K562 (cell line): ENCODE measurements at regions not wholly inside any gene's neighbourhood (a gene's known extent, or its start where the extent isn't known, plus 50 kb on each side); places are given as distances from the start of the nearest gene placed in this dataset.

Experiments used
- ATAC-seq: fragments of 200-7000 bp; cut with Tn5 transposase; 3 replicates; pipeline ENCODE4 v1.9.1; 2020; ENCODE audit warnings: moderate library complexity
- BruUV-seq: library from RNA; stranded (reverse); fragments of 400-500 nt; replicated peaks from 2 replicates; lab custom pipeline; 2021; lab: Mats Ljungman, UMichigan
- CTCF ChIA-PET: fragments of 300-600 bp; formaldehyde crosslinking; extraction: SDS; loops from one replicate; lab custom pipeline; 2021; ENCODE audit warnings: low intra/inter-chr PET ratio; lab: Yijun Ruan, JAX
- POLR2A ChIA-PET: fragments of 300-600, 350-650 bp; sonication (Branson Sonifier 250); formaldehyde crosslinking; extraction: SDS; loops from one replicate; lab custom pipeline; 2021; ENCODE audit warnings: antibody characterized with exemption, inconsistent platforms; lab: Yijun Ruan, JAX
- DNase-seq, 4 experiments: peaks; one replicate each; pipeline versions ENCODE4 v3.0.0 to v3.0.0-alpha.2; 2011 to 2018; ENCODE audit warnings: low spot score in 3 of 4, mixed read lengths in 3 of 4; ENCODE audit errors: extremely low read depth in 1 of 4
- FAIRE-seq: peaks from 2 replicates; lab custom pipeline; 2011; peaks lifted over from hg19 to GRCh38; lab: Jason Lieb, UNC
- H2AFZ ChIP-seq: 2 replicates; pipeline ENCODE4 v1.6.0; 2011; ENCODE audit warnings: low read depth, low read length, control low read depth, inconsistent platforms
- H3K27ac ChIP-seq: fragments of 200-600 bp; 3 replicates; pipeline ENCODE4 v1.8.0; 2011; ENCODE audit warnings: low read depth, mild to moderate bottlenecking, control low read depth, inconsistent platforms, low read length, moderate library complexity, mixed read lengths; ENCODE audit errors: extremely low read depth
- H3K27me3 ChIP-seq, 2 experiments: fragments of 300-600 bp in 1 of 2; 2 replicates in 1 of 2; 3 replicates in 1 of 2; pipeline versions ENCODE4 v1.6.0 to v1.8.0; 2011; ENCODE audit warnings: inconsistent platforms in 2 of 2, low read length in 2 of 2, mild to moderate bottlenecking in 1 of 2, mixed read lengths in 1 of 2, moderate library complexity in 1 of 2; ENCODE audit not compliant: control insufficient read depth in 2 of 2, insufficient read depth in 2 of 2
- H3K36me3 ChIP-seq: fragments of 300-600 bp; 3 replicates; pipeline ENCODE4 v1.8.0; 2011; ENCODE audit warnings: mild to moderate bottlenecking, low read length, inconsistent platforms; ENCODE audit not compliant: control insufficient read depth, insufficient read depth
- H3K4me1 ChIP-seq, 2 experiments: fragments of 200-600 bp in 1 of 2; replicated peaks in 1 of 2; 2 replicates in 1 of 2; 3 replicates in 1 of 2; pipeline versions ENCODE4 v1.5.1 to v1.8.0; 2011; ENCODE audit warnings: inconsistent platforms in 2 of 2, low read length in 2 of 2, mild to moderate bottlenecking in 1 of 2, mixed read lengths in 1 of 2, moderate library complexity in 1 of 2; ENCODE audit not compliant: control insufficient read depth in 2 of 2, insufficient read depth in 2 of 2
- H3K4me2 ChIP-seq: 2 replicates; pipeline ENCODE4 v1.6.1; 2011; ENCODE audit warnings: low read length, control low read depth, inconsistent platforms, mixed read lengths; ENCODE audit not compliant: insufficient read depth
- H3K4me3 ChIP-seq: fragments of 200-600 bp; sonication (generic), shearing (Covaris generic); 2 replicates; pipeline ENCODE4 v1.5.1; 2016; ENCODE audit warnings: control low read depth, inconsistent platforms
- H3K79me2 ChIP-seq: fragments of 200-600 bp; 3 replicates; pipeline ENCODE4 v1.8.0; 2011; ENCODE audit warnings: low read length, inconsistent platforms; ENCODE audit not compliant: control insufficient read depth, insufficient read depth
- H3K9ac ChIP-seq, 2 experiments: 2 replicates each; pipeline versions ENCODE4 v1.6.0 to v1.6.1; 2011; ENCODE audit warnings: low read depth in 2 of 2, low read length in 2 of 2, control low read depth in 1 of 2, inconsistent platforms in 1 of 2, mild to moderate bottlenecking in 1 of 2, mixed read lengths in 1 of 2; ENCODE audit not compliant: insufficient read depth in 1 of 2
- H3K9me1 ChIP-seq: one replicate; pipeline ENCODE4 v1.6.0; 2011; ENCODE audit warnings: inconsistent platforms, mild to moderate bottlenecking, low read length, moderate library complexity; ENCODE audit not compliant: control insufficient read depth, insufficient read depth
- H3K9me3 ChIP-seq: replicated peaks from 2 replicates; pipeline ENCODE4 v1.5.1; 2011; ENCODE audit warnings: low read depth, low read length, inconsistent platforms; ENCODE audit not compliant: control insufficient read depth, insufficient read depth
- H4K20me1 ChIP-seq: replicated peaks from 2 replicates; pipeline ENCODE4 v1.6.1; 2011; ENCODE audit warnings: low read length, inconsistent platforms, mixed read lengths; ENCODE audit not compliant: control insufficient read depth, insufficient read depth
- HDAC2 ChIP-seq: fragments of 450-650 bp; IDR thresholded peaks from 2 replicates; pipeline ENCODE4 v1.6.1; 2016; ENCODE audit warnings: mild to moderate bottlenecking
- MAFF ChIP-seq: IDR thresholded peaks from 2 replicates; pipeline ENCODE4 v1.6.1; 2012; ENCODE audit warnings: low read length, improper control_type of control experiment
- MNT ChIP-seq, 2 experiments: fragments of 450-650 bp; conservative IDR thresholded peaks; 2 replicates each; pipeline ENCODE4 v1.6.1; 2017; ENCODE audit warnings: mild to moderate bottlenecking in 2 of 2, moderate library complexity in 2 of 2
- MTA1 ChIP-seq: fragments of 450-650 bp; IDR thresholded peaks from 2 replicates; pipeline ENCODE4 v1.6.1; 2017; ENCODE audit warnings: borderline replicate concordance
- MXI1 ChIP-seq: IDR thresholded peaks from 2 replicates; pipeline ENCODE4 v1.6.1; 2011; ENCODE audit warnings: low read depth, mild to moderate bottlenecking, improper control_type of control experiment, low read length
- PHB2 ChIP-seq: fragments of 450-650 bp; IDR thresholded peaks from 2 replicates; pipeline ENCODE4 v1.6.1; 2017; ENCODE audit warnings: low read depth
- SAP30 ChIP-seq: fragments of 200-600 bp; sonication (generic); IDR thresholded peaks from 2 replicates; pipeline ENCODE4 v1.6.1; 2012; ENCODE audit warnings: borderline replicate concordance, low read depth, mild to moderate bottlenecking, moderate library complexity, low read length, control low read depth, inconsistent platforms; ENCODE audit not compliant: insufficient read depth, poor library complexity, severe bottlenecking
- SETDB1 ChIP-seq: IDR thresholded peaks from one replicate; pipeline ENCODE4 v1.6.1; 2012; ENCODE audit warnings: low read length, control low read depth, inconsistent platforms
- SOX6 ChIP-seq: fragments of 450-650 bp; IDR thresholded peaks from 2 replicates; pipeline ENCODE4 v1.6.1; 2014; ENCODE audit warnings: mild to moderate bottlenecking
- SRSF7 ChIP-seq: fragments of 200-400 bp; formaldehyde crosslinking; optimal IDR thresholded peaks from 2 replicates; pipeline ENCODE3; 2017; ENCODE audit warnings: mild to moderate bottlenecking, low read depth, low read length
- THRA ChIP-seq: fragments of 450-650 bp; IDR thresholded peaks from 2 replicates; pipeline ENCODE4 v1.6.1; 2017; ENCODE audit warnings: mild to moderate bottlenecking, moderate library complexity
- ZNF277 ChIP-seq: fragments of 250-450 bp; sonication (Bioruptor Pico); IDR thresholded peaks from 2 replicates; pipeline ENCODE4 v1.8.0; 2022; ENCODE audit warnings: inconsistent platforms, mild to moderate bottlenecking, moderate library complexity, borderline replicate concordance
- ZNF444 ChIP-seq: fragments of 250-450 bp; sonication (Bioruptor Pico); IDR thresholded peaks from 2 replicates; pipeline ENCODE4 v1.4.0; 2020; ENCODE audit warnings: mild to moderate bottlenecking, moderate library complexity
- ZNF740 ChIP-seq, 3 experiments: fragments of 200-800 bp in 1 of 3; sonication (Bioruptor generic) in 1 of 3; sonication (generic) in 1 of 3; formaldehyde crosslinking in 1 of 3; IDR thresholded peaks; 2 replicates each; pipeline versions ENCODE4 v1.6.1 to v1.8.0; 2016 to 2022; ENCODE audit warnings: mild to moderate bottlenecking in 2 of 3, missing compliant biosample characterization in 2 of 3, missing genetic modification characterization in 2 of 3, missing genetic modification reagents in 1 of 3
- WGBS: fragments of 100-300 bp; shearing (Covaris generic); methylation state at CpG from one replicate; pipeline ENCODE4 v1.1.6; 2016; ENCODE audit warnings: low coverage, mixed read lengths; ENCODE audit not compliant: insufficient coverage; ENCODE audit errors: missing lambda C conversion rate; 5-methylcytosine and 5-hydroxymethylcytosine counted together
- in situ Hi-C: fragments of 300-500 bp; cut with MboI; formaldehyde crosslinking; loops from 4 replicates; pipeline ENCODE4 v1.15.0; 2018; ENCODE audit warnings: inconsistent platforms, mixed read lengths
- intact Hi-C: fragments of 100-400 bp; cut with micrococcal nuclease; formaldehyde crosslinking; loops from 2 replicates; pipeline ENCODE4 v1.14.2; 2022

GRCh38 chr2:147619808-147620207 lies 225.0 kb upstream of the ACVR2A start (continued):
- TF ChIP-seq ZNF740 (CRISPR knock-in tag; IDR thresholded peaks at IDR 0.05): no peak
- no peak for TF ChIP-seq ZNF740 (tag; IDR thresholded peaks at IDR 0.05)
- no peak for TF ChIP-seq SOX6
- no peak for TF ChIP-seq SRSF7
- no peak for TF ChIP-seq PHB2
- TF ChIP-seq ZNF277: no peak
- no peak for TF ChIP-seq MAFF
- TF ChIP-seq MTA1: no peak

GRCh38 chr2:147615726-147616125 lies 229.1 kb upstream of the ACVR2A start:
- intact Hi-C loops (no loop called here), in situ Hi-C loops (no loop called here)
- no peak for FAIRE-seq
- H3K4me3 ChIP-seq: no peak overlapping the region
- H3K36me3 ChIP-seq: no peaks in the 10 kb centered on the region
- H3K9me1 ChIP-seq: no peaks in the 10 kb centered on the region
- WGBS: 0% methylated on average over 2 of the region's 2 CpGs
- no peaks in the 10 kb centered on the region for H3K4me1 ChIP-seq
- H4K20me1 ChIP-seq: no peaks in the 10 kb centered on the region
- H3K27me3 ChIP-seq: no peaks in the 10 kb centered on the region
- no peak overlapping the region for H3K9ac ChIP-seq
- POLR2A ChIA-PET: no interaction called here
- H3K79me2 ChIP-seq: no peaks in the 10 kb centered on the region
- H3K9me3 ChIP-seq: no peaks in the 10 kb centered on the region
- BruUV-seq: no TSS peak
- DNase-seq: no peak
- H3K4me2 ChIP-seq: no peak overlapping the region
- ATAC-seq: no peak
- H2AFZ ChIP-seq: no peak overlapping the region
- CTCF ChIA-PET: no interaction called here
- H3K27ac ChIP-seq: no peak overlapping the region
- TF ChIP-seq MNT (conservative IDR thresholded peaks at IDR 0.05) (no peak), THRA (no peak), SETDB1 (no peak), MAFF (no peak), ZNF444 (CRISPR knock-in tag) (no peak), MXI1 (no peak), HDAC2 (no peak), SAP30 (no peak)
